Muscle layer of colon (tissue), 2 donors: ENCODE measurements at regions not wholly inside any gene's neighbourhood (a gene's known extent, or its start where the extent isn't known, plus 50 kb on each side); places are given as distances from the start of the nearest gene placed in this dataset.
"Not testable (repeated sequence)": the region's sequence is repeated elsewhere in the genome, so short reads cannot be mapped to it uniquely, and the experiment has no call there.

Source experiments
- H3K27ac ChIP-seq: one replicate; pipeline ENCODE4 v1.7.0; 2013; ENCODE audit warnings: low read depth, mild to moderate bottlenecking, low read length, moderate library complexity
- H3K27me3 ChIP-seq, 2 donors: one replicate each; pipeline ENCODE4 v1.7.0; 2013; ENCODE audit warnings: low read length in 2 of 2, mild to moderate bottlenecking in 2 of 2; ENCODE audit not compliant: insufficient read depth in 2 of 2, control insufficient read depth in 1 of 2
- H3K36me3 ChIP-seq: one replicate; pipeline ENCODE4 v1.7.0; 2013; ENCODE audit warnings: mild to moderate bottlenecking, low read length; ENCODE audit not compliant: insufficient read depth
- H3K4me1 ChIP-seq: one replicate; pipeline ENCODE4 v1.7.0; 2013; ENCODE audit warnings: mild to moderate bottlenecking, low read length; ENCODE audit not compliant: insufficient read depth
- H3K4me3 ChIP-seq, 2 donors: one replicate each; pipeline ENCODE4 v1.7.0; 2013; ENCODE audit warnings: low read length in 2 of 2, low read depth in 1 of 2, mild to moderate bottlenecking in 1 of 2, moderate library complexity in 1 of 2
- H3K9ac ChIP-seq: one replicate; pipeline ENCODE4 v1.7.0; 2013; ENCODE audit warnings: low read length
- H3K9me3 ChIP-seq: one replicate; pipeline ENCODE4 v1.7.0; 2013; ENCODE audit warnings: mild to moderate bottlenecking, low read length
- donor health status: abdominal sarcoma.
- donor health status: Adenocarcinoma of cecum.

DNA sequence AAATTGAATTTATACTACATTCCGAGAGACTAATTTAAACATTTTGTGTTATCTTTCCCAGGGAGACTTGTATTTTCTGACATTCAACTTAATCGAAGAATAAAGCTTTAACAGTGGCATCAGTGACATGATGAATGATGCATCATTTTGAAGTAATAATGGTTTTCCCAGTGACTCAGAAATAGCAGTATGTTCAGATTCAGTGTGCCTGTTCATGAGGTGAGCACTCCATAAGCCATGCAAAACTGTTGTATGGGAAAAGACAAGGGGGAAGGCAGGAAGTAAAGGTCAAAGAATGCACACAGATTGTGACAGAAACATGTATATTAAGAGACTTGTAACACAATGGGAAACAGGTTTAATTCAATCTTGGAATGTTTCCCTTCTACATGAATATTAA, 1348.2 kb upstream of the GJE1 start:
- no peak overlapping the region for H3K4me3 ChIP-seq
- no peaks in the 10 kb centered on the region for H3K27me3 ChIP-seq
- H3K9ac ChIP-seq = no peak overlapping the region
- H3K27ac ChIP-seq = no peak overlapping the region
- no peaks in the 10 kb centered on the region for H3K9me3 ChIP-seq
- H3K4me1 ChIP-seq = no peaks in the 10 kb centered on the region
- H3K36me3 ChIP-seq = no peaks in the 10 kb centered on the region

- not testable (repeated sequence) for H3K9ac ChIP-seq, H3K4me3 ChIP-seq, H3K9me3 ChIP-seq, H3K36me3 ChIP-seq, H3K27me3 ChIP-seq, H3K27ac ChIP-seq, H3K4me1 ChIP-seq
Measured at GRCh38 chr6:140783504-140783903, 1349.2 kb upstream of the GJE1 start.

GRCh38 chr6:140782941-140783340, 1349.8 kb upstream of the GJE1 start:
- H3K4me1 ChIP-seq = no peaks in the 10 kb centered on the region
- no peaks in the 10 kb centered on the region for H3K36me3 ChIP-seq
- H3K4me3 ChIP-seq = no peak overlapping the region
- H3K9me3 ChIP-seq = no peaks in the 10 kb centered on the region
- H3K27ac ChIP-seq = no peak overlapping the region
- no peak overlapping the region for H3K9ac ChIP-seq
- H3K27me3 ChIP-seq = no peaks in the 10 kb centered on the region

DNA sequence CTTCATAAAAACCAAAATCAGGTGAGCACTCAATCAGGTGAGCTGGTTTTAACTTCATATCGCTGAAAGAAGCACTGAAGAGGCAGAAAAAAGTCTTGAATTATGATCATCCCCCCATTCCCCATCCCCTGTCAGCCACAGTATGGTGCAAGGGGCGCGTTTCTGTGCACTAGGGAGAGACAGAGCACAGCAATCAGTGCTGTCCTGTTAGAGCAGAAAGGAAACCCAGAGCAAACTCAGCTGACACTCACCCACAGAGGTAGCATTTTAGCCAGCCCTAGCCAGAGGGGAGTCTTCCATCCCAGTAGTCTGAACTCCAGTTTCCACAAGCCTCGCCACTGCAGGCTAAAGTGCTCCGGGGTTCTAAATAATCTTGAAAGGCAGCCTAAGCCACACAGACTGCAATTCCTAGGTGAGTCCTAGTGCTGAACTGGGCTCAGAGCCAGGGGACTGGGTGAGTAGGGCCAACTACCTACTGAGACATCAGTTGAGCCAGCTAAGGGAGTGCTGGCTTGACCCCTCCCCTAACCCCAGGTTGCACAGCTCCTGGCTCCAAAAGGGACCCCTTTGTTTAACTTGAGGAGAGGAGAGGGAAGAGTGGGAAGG, 1352.6 kb upstream of the GJE1 start:
- H3K4me3 ChIP-seq = no peak overlapping the region
- H3K36me3 ChIP-seq = no peaks in the 10 kb centered on the region
- no peak overlapping the region for H3K27ac ChIP-seq
- no peaks in the 10 kb centered on the region for H3K4me1 ChIP-seq
- H3K27me3 ChIP-seq = no peaks in the 10 kb centered on the region
- H3K9me3 ChIP-seq = no peaks in the 10 kb centered on the region
- H3K9ac ChIP-seq = no peak overlapping the region

DNA sequence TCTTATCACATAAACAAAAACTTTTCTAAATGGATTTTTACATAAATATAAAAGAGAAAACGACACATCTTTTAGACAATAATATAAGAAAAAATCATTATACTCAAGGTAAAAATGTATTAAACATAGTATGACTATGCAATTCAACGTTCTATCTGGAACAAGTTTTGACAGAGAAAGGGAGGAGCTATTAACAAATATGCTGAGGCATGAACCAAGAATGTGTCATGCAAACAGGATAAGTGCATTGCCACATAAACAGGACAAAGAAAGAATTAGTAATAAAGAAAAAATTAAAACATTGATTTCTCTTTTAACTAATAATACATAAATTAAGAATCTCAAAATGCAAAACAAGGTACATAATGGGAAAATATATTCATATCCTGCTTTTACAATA, 1353.4 kb upstream of the GJE1 start:
- Histone ChIP-seq H3K27me3 (no peaks in the 10 kb centered on the region), H3K27ac (no peak overlapping the region), H3K4me1 (peaks cover 3% of the 10 kb centered on the region), H3K9me3 (no peaks in the 10 kb centered on the region), H3K4me3 (no peak overlapping the region), H3K36me3 (no peaks in the 10 kb centered on the region), H3K9ac (no peak overlapping the region)

- H3K27me3 ChIP-seq = no peaks in the 10 kb centered on the region
- no peaks in the 10 kb centered on the region for H3K36me3 ChIP-seq
- H3K27ac ChIP-seq = no peak overlapping the region
Measured at GRCh38 chr6:140777780-140778179, 1354.9 kb upstream of the GJE1 start.

GRCh38 chr6:140775061-140775460, 1357.7 kb upstream of the GJE1 start:
- H3K9me3 ChIP-seq = no peaks in the 10 kb centered on the region
- H3K27me3 ChIP-seq = no peaks in the 10 kb centered on the region
- H3K4me1 ChIP-seq = peaks cover 9% of the 10 kb centered on the region
- no peak overlapping the region for H3K27ac ChIP-seq
- no peaks in the 10 kb centered on the region for H3K36me3 ChIP-seq
- no peak overlapping the region for H3K4me3 ChIP-seq
- H3K9ac ChIP-seq = no peak overlapping the region

More at GRCh38 chr6:140777780-140778179, 1354.9 kb upstream of the GJE1 start:
- peaks cover 9% of the 10 kb centered on the region for H3K4me1 ChIP-seq
- no peaks in the 10 kb centered on the region for H3K9me3 ChIP-seq
- H3K9ac ChIP-seq = no peak overlapping the region
- H3K4me3 ChIP-seq = no peak overlapping the region

DNA sequence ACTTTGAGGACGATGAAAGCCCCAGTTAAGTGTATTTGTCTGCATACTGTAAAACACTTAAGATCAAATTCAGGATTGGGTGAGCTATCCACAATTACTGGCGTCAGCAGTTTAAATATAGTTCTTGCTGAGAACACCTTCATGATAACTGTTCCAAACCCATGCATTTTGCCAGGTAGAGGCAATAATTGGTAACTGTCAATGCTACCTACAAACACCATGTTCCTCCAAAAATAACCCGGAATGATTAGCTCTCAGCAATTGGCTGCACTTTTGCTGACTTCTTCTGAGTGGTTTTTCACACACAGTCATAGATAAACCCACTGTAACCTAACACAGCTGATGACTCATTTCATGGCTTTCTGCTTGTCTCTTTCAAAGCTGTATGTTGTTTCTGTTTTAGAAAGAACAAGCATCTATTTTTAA, 1358.6 kb upstream of the GJE1 start:
- H3K9me3 ChIP-seq = no peaks in the 10 kb centered on the region
- H3K4me1 ChIP-seq = peaks cover 9% of the 10 kb centered on the region
- H3K36me3 ChIP-seq = no peaks in the 10 kb centered on the region
- no peak overlapping the region for H3K9ac ChIP-seq
- no peak overlapping the region for H3K4me3 ChIP-seq
- H3K27ac ChIP-seq = no peak overlapping the region
- H3K27me3 ChIP-seq = no peaks in the 10 kb centered on the region

DNA sequence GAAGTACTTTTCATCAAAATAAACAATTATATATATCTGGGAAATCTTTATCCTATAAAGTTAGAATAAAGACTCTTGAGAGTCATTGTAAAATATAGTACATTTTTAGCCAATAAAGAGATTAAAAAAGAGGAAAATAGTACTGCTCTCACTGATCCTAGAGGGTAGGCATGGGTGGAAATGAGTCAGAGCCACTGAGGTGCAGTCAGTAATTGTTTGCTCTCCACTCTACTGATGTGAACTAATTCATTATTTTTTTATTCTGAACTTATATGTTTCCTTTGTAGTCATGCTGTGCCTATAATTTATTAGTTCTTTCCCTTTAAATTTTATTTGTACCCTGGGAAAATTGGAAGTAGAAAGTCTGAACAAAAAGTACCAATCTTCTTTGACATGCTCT, 1359.4 kb upstream of the GJE1 start:
- Histone ChIP-seq H3K27ac (no peak overlapping the region), H3K27me3 (no peaks in the 10 kb centered on the region), H3K36me3 (no peaks in the 10 kb centered on the region), H3K9me3 (no peaks in the 10 kb centered on the region), H3K4me3 (no peak overlapping the region), H3K4me1 (peaks cover 9% of the 10 kb centered on the region), H3K9ac (no peak overlapping the region)

- Histone ChIP-seq H3K4me3 (no peak overlapping the region), H3K9ac (no peak overlapping the region), H3K9me3 (no peaks in the 10 kb centered on the region), H3K4me1 (peaks cover 9% of the 10 kb centered on the region), H3K36me3 (no peaks in the 10 kb centered on the region), H3K27ac (no peak overlapping the region), H3K27me3 (no peaks in the 10 kb centered on the region)
Measured at GRCh38 chr6:140772576-140772975, 1360.1 kb upstream of the GJE1 start.

GRCh38 chr6:140768133-140768532, 1364.6 kb upstream of the GJE1 start:
- Histone ChIP-seq H3K27me3 (no peaks in the 10 kb centered on the region), H3K36me3 (no peaks in the 10 kb centered on the region), H3K27ac (no peak overlapping the region), H3K4me3 (no peak overlapping the region), H3K9ac (no peak overlapping the region), H3K9me3 (no peaks in the 10 kb centered on the region), H3K4me1 (no peaks in the 10 kb centered on the region)

GRCh38 chr6:140766999-140767398, 1365.7 kb upstream of the GJE1 start:
- Histone ChIP-seq H3K27me3 (no peaks in the 10 kb centered on the region), H3K9ac (no peak overlapping the region), H3K27ac (no peak overlapping the region), H3K36me3 (no peaks in the 10 kb centered on the region), H3K4me3 (no peak overlapping the region), H3K4me1 (no peaks in the 10 kb centered on the region), H3K9me3 (no peaks in the 10 kb centered on the region)
